Heart left ventricle (tissue), 13 donors: ENCODE measurements at regions not wholly inside any gene's neighbourhood (a gene's known extent, or its start where the extent isn't known, plus 50 kb on each side); places are given as distances from the start of the nearest gene placed in this dataset.

ENCODE experiments used
- CTCF ChIP-seq, 12 donors: fragments of 200-600 bp; sonication (generic) in 4 of 12; IDR thresholded peaks; one replicate each; pipeline versions ENCODE4 v1.5.0 to v1.8.0; 2018 to 2022; ENCODE audit warnings: antibody characterized with exemption in 12 of 12, mild to moderate bottlenecking in 5 of 12
- POLR2A ChIP-seq, 2 donors: fragments of 450-650 bp; IDR thresholded peaks; one replicate each; pipeline ENCODE4 v1.6.1; 2017; ENCODE audit warnings: antibody characterized with exemption in 2 of 2, mild to moderate bottlenecking in 2 of 2, moderate library complexity in 2 of 2
- donor health status: ischemic (EF 13 %, LVEDD 7.1; RV severe dilation, severe dysfunction).
- donor health status: DM: no; HTN: yes; CAD: no.
- donor health status: DM: no; HTN: no; CAD: no.
- donor health status: ischemic (EF 25% LVEDD 6.9; RV normal size, moderate dysfunction).
- donor health status: ischemic (EF 25% LVEDD 5.7; RV mildly dilated, moderate dysfunction).
- donor health status: ischemic (EF 35%, LVEDD 5.7; RV mildly dilated, moderate dysfunction).
- donor health status: nonischemic (EF 11% LVEDD 7.7; RV severe dilation, severe dysfunction).
- donor health status: DM: yes; HTN: yes; CAD: no.
- donor health status: PGD.
- donor health status: ischemic (EF 29% LVEDD 5.4; RV normal size, mild dysfunction).
- donor health status: nonischemic (EF 23%, LVEDD 6.1; RV moderate dilation, normal function).

GRCh38 chr4:3701271-3701734, 64.9 kb upstream of the ADRA2C start:
- TF ChIP-seq CTCF (IDR thresholded peaks at IDR 0.05), result no peak
- TF ChIP-seq POLR2A (IDR thresholded peaks at IDR 0.05), result no peak
